ENCODE measurements at regions not wholly inside any gene's neighbourhood (a gene's known extent, or its start where the extent isn't known, plus 50 kb on each side); places are given as distances from the start of the nearest gene placed in this dataset.

DNA sequence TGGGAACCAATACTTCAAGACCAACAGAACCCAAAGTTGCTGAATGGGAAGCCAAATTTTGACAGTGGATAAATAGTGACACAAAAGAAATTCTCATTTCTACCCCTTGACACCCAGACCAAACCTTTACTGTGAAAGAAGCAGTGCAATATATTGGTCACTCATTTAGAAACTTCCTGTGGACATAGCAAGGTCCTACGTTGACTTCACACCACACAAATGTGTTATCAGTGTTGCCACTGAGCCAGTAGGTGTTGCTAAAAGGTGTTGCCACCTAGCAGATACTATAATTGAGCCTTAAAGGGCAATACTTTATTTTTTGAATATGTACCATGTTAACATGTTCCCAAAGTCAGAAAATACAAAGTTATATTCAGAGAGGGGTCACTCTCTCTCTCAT lies 1008.9 kb upstream of the CDH2 start:
- TF ChIP-seq CTCF (IDR thresholded peaks at IDR 0.05; ENCODE audit: borderline replicate concordance, control extremely low read depth, extremely low read depth, insufficient read depth, missing control alignments), result no peak
- DNase-seq (ENCODE audit: low spot score), result no peak
- in situ Hi-C loops (cut with MboI; ENCODE audit: low sequenced_read_pairs, unreplicated experiment), result no loop called here

DNA sequence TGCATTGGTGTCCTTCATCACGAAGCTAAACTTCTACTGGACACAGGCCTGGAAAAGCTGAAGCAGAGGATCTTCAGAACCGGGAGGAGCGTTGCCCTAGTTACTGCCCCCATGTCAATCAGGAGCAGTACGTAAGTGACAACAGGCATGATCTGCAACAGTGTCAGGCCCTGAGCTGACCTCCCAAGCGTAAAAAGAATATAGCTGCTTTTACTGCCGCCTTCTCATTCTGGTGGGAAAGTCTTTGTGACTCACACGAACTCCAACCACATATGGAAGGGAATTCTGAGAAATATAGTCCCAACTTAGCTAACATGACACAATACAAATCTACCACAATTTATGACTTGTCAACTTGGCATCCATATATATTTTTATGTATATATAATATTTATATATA lies 1007.7 kb upstream of the CDH2 start:
- DNase-seq (ENCODE audit: low spot score), result no peak
- in situ Hi-C loops (cut with MboI; ENCODE audit: low sequenced_read_pairs, unreplicated experiment), result no loop called here
- no peak for TF ChIP-seq CTCF (IDR thresholded peaks at IDR 0.05; ENCODE audit: borderline replicate concordance, control extremely low read depth, extremely low read depth, insufficient read depth, missing control alignments)

DNA sequence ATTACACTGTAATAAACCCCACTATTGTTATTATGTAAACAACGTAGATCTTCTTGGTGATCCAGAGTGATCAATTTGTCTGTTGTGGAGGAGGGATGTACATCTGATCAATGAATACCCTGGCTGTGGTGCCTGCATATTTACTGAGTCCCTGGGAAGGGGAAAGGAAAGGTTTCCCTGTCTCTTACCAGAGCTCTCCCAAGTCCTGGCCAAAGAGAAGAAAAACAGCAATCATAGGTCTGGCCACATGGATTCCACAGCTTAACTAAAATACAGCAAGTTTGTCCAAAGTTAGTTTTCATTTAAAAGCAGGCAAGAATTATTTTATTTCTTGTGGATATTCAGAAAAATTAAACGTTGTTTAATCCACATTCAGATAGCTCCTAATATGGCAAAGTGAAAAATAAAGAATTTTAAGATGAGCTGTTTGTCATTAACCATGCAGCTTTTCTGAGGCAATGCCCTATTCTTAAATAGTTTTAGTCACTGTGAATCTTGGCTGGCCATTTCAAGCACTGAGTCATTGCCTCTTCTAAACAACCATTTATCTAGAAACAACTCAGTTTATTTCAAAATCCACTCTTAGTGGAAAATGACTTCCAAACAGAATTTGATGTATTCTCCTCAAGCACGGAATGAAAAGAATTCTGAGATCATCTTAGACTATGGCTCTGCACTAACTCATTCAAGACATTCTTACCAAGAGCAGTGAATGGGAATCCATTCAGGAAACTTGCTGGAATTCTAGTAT lies 1004.4 kb upstream of the CDH2 start:
- in situ Hi-C loops (cut with MboI; ENCODE audit: low sequenced_read_pairs, unreplicated experiment), result no loop called here
- DNase-seq (ENCODE audit: low spot score), result no peak
- TF ChIP-seq CTCF (IDR thresholded peaks at IDR 0.05; ENCODE audit: borderline replicate concordance, control extremely low read depth, extremely low read depth, insufficient read depth, missing control alignments), result no peak

GRCh38 chr18:29176681-29177080 lies 999.8 kb upstream of the CDH2 start:
- in situ Hi-C loops (cut with MboI; ENCODE audit: low sequenced_read_pairs, unreplicated experiment), result no loop called here
- TF ChIP-seq CTCF (IDR thresholded peaks at IDR 0.05; ENCODE audit: borderline replicate concordance, control extremely low read depth, extremely low read depth, insufficient read depth, missing control alignments), result no peak
- DNase-seq (ENCODE audit: low spot score), result no peak

GRCh38 chr18:29174891-29175290 lies 998.0 kb upstream of the CDH2 start:
- DNase-seq (ENCODE audit: low spot score), result no peak
- no peak for TF ChIP-seq CTCF (IDR thresholded peaks at IDR 0.05; ENCODE audit: borderline replicate concordance, control extremely low read depth, extremely low read depth, insufficient read depth, missing control alignments)
- in situ Hi-C loops (cut with MboI; ENCODE audit: low sequenced_read_pairs, unreplicated experiment), result no loop called here

DNA sequence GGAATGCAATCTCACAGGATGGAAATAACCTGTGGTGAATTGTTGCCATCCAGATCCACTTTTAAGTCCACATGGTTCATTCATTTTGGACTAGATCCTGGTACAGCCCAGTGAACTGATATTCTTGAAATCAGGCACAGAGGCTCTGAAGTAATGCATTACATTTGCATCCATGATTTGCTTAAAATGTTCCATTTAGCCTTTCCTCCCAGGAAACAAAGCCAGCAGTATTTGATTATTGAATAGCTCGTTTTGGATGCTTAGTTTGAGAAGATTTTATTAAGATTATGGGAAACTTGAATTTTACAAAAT lies 995.8 kb upstream of the CDH2 start:
- in situ Hi-C loops (cut with MboI; ENCODE audit: low sequenced_read_pairs, unreplicated experiment), result no loop called here
- DNase-seq (ENCODE audit: low spot score), result no peak
- no peak for TF ChIP-seq CTCF (IDR thresholded peaks at IDR 0.05; ENCODE audit: borderline replicate concordance, control extremely low read depth, extremely low read depth, insufficient read depth, missing control alignments)
